Lung (tissue), 11 donors: ENCODE measurements at regions not wholly inside any gene's neighbourhood (a gene's known extent, or its start where the extent isn't known, plus 50 kb on each side); places are given as distances from the start of the nearest gene placed in this dataset.

Experiments
- ATAC-seq: fragments of 200-7000 bp; cut with Tn5 transposase; one replicate; pipeline ENCODE4 v1.9.1; 2020; ENCODE audit warnings: moderate number of reproducible peaks; ENCODE audit not compliant: insufficient read depth, low FRiP score
- DNase-seq, 3 donors: peaks; one replicate each; pipeline ENCODE4 v3.0.0-alpha.2; 2013 to 2017
- H3K27ac ChIP-seq, 2 donors: one replicate each; pipeline ENCODE4 v1.5.1; 2013; ENCODE audit warnings: mild to moderate bottlenecking in 2 of 2, moderate library complexity in 2 of 2, control low read depth in 1 of 2, inconsistent platforms in 1 of 2, low read depth in 1 of 2, low read length in 1 of 2
- H3K27me3 ChIP-seq, 3 donors: one replicate each; pipeline ENCODE4 v1.5.1; 2013; ENCODE audit warnings: low read length in 2 of 3; ENCODE audit not compliant: control insufficient read depth in 3 of 3, insufficient read depth in 3 of 3
- H3K36me3 ChIP-seq, 4 donors: one replicate each; pipeline ENCODE4 v1.5.1; 2013; ENCODE audit warnings: low read length in 4 of 4, mild to moderate bottlenecking in 1 of 4, moderate library complexity in 1 of 4; ENCODE audit not compliant: control insufficient read depth in 4 of 4, insufficient read depth in 4 of 4
- H3K4me1 ChIP-seq, 5 donors: one replicate each; pipeline ENCODE4 v1.5.1; 2013; ENCODE audit warnings: low read length in 5 of 5, mild to moderate bottlenecking in 2 of 5, moderate library complexity in 1 of 5; ENCODE audit not compliant: control insufficient read depth in 5 of 5, insufficient read depth in 5 of 5
- H3K4me3 ChIP-seq: one replicate; pipeline ENCODE4 v1.5.1; 2013; ENCODE audit warnings: mild to moderate bottlenecking, control low read depth, moderate library complexity
- H3K9ac ChIP-seq, 2 donors: one replicate each; pipeline ENCODE4 v1.5.1; 2013; ENCODE audit warnings: low read length in 2 of 2, control low read depth in 1 of 2; ENCODE audit not compliant: insufficient read depth in 1 of 2
- H3K9me3 ChIP-seq, 4 donors: one replicate each; pipeline ENCODE4 v1.5.1; 2013; ENCODE audit warnings: low read length in 3 of 4, mild to moderate bottlenecking in 1 of 4, moderate library complexity in 1 of 4; ENCODE audit not compliant: control insufficient read depth in 4 of 4, insufficient read depth in 3 of 4
- WGBS, 2 donors: extraction: QIAGEN DNeasy Blood & Tissue Kit; methylation state at CpG; one replicate each; pipeline ENCODE4 v1.1.7; 2013; 5-methylcytosine and 5-hydroxymethylcytosine counted together
- TF ChIP-seq, protein P1 (sequence below): IDR thresholded peaks from 2 replicates; pipeline ENCODE4 v1.5.1; 2012; ENCODE audit warnings: mild to moderate bottlenecking; ENCODE audit errors: control extremely low read depth, extremely low read depth
- donor health status: control.
- donor health status: control.
- donor health status: Bipolar disorder and iron deficiency.
- donor health status: healthy.
- donor health status: DM: yes; HTN: yes; CAD: no.

DNA sequence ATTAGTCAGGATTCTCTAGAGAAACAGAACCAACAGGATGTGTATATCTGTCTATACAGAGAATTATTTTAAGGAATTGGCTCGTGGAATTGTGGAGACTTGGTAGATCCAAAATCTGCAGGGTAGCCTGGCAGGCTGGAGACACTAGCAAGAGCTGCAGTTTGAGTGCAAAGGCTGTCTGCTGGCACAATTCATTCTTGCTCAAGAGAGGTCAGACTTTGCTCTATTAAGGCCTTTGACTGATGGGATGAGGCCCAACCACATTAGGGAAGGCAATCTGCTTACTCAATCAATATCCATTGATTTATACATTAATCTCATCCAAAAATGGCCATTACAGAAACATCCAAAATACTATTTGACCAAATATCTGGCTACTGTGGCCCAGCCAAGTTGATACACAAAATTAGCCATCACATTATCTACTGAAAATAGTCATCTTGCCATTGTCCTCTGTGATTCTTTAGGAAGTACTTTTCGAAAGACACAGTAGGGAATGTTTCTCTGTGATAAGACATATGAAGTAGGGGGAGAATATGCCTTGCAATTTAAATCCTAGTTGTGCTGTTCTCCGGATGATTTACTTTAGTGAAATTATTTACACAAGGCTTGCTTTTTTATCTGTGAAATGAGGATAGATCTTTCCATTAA, 873.8 kb downstream of the ROBO2 start:
- no peaks in the 10 kb centered on the region for H3K4me1 ChIP-seq
- WGBS, 2 donors, result 75 to 90% methylated on average over 3 of the region's 3 CpGs

DNA sequence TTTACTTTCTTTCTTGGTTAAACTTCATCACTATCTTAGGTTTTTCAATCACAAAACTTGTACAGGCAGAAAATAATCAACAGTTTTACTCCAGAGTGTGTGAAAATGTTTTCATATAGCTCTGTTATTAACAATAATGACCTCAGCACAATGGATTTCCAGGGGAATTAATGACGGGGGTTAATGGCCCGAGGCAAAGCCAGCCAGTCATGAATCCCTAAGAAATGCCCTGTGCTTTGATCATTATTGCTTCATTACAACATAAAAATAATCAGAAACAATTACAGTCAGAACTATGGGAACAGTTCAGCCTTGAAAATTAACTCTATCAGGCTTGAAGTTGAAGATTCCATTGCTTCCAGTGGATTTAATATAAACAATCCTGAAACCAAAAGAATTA, 875.4 kb downstream of the ROBO2 start:
- DNase-seq (no peak), ATAC-seq (no peak)
- H3K4me3 ChIP-seq, result no peak overlapping the region
- H3K4me1 ChIP-seq, result no peaks in the 10 kb centered on the region
- no peak overlapping the region for H3K9ac ChIP-seq
- H3K36me3 ChIP-seq, result no peaks in the 10 kb centered on the region
- WGBS, 2 donors, result 81 to 84% methylated on average over 2 of the region's 2 CpGs
- H3K27me3 ChIP-seq, result no peaks in the 10 kb centered on the region
- no peak overlapping the region for H3K27ac ChIP-seq
- TF ChIP-seq, protein P1, sequence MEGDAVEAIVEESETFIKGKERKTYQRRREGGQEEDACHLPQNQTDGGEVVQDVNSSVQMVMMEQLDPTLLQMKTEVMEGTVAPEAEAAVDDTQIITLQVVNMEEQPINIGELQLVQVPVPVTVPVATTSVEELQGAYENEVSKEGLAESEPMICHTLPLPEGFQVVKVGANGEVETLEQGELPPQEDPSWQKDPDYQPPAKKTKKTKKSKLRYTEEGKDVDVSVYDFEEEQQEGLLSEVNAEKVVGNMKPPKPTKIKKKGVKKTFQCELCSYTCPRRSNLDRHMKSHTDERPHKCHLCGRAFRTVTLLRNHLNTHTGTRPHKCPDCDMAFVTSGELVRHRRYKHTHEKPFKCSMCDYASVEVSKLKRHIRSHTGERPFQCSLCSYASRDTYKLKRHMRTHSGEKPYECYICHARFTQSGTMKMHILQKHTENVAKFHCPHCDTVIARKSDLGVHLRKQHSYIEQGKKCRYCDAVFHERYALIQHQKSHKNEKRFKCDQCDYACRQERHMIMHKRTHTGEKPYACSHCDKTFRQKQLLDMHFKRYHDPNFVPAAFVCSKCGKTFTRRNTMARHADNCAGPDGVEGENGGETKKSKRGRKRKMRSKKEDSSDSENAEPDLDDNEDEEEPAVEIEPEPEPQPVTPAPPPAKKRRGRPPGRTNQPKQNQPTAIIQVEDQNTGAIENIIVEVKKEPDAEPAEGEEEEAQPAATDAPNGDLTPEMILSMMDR, result no peak
- peaks cover 0 to 6% (median 0%) of the 10 kb centered on the region in 4 donors for H3K9me3 ChIP-seq

More for the DNA sequence above, 873.8 kb downstream of the ROBO2 start:
- H3K27ac ChIP-seq, result no peak overlapping the region
- no peak overlapping the region for H3K4me3 ChIP-seq
- DNase-seq (no peak), ATAC-seq (no peak)
- TF ChIP-seq, protein P1, result no peak
- H3K9ac ChIP-seq, result no peak overlapping the region
- H3K27me3 ChIP-seq, result no peaks in the 10 kb centered on the region
- no peaks in the 10 kb centered on the region for H3K36me3 ChIP-seq
- no peaks in the 10 kb centered on the region for H3K9me3 ChIP-seq

DNA sequence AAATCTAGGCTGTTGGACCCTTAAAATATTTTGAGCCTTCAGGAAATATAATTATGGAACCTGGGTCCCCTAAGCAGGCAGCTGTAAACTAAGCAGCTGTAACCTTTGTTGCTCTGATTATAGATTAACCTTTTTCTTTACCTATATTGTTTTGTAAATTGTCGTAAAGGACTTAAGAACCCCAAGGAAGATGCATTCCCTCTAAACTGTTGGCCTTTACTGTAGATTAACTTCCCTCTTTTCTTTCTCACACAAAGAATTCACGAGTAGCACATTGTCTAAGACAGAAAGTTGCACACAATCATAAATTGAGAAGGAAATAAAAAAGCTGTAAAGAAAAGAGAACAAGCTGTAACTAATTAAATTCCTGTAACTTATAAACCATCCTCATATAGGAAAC, 877.3 kb downstream of the ROBO2 start:
- Histone ChIP-seq H3K4me3 (no peak overlapping the region), H3K9me3 (peaks cover 0 to 6% (median 2%) of the 10 kb centered on the region in 4 donors), H3K27ac (no peak overlapping the region), H3K36me3 (no peaks in the 10 kb centered on the region), H3K9ac (no peak overlapping the region), H3K4me1 (no peaks in the 10 kb centered on the region), H3K27me3 (no peaks in the 10 kb centered on the region)
- ATAC-seq, result no peak
- no peak for DNase-seq
- WGBS, 2 donors, result 71 to 78% methylated on average over 2 of the region's 2 CpGs
- TF ChIP-seq, protein P1, result no peak

DNA sequence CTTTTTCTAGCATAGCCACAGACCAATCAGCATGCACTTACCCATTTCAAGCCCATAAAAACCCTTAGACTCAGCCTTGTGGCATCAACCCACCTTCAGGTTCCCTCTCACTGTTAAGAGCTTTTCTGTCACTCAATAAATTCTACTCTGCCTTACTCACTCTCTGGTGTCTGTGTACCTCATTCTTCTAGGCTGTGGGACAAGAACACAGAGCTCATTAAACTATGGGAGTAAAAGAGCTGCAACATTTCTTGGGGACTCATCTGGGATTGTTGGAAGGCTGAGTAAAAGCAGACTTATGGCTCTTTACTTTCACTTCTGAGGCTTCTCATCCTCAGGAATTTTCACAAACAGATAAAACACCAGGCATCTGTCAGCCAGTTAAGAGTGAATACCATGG, 879.3 kb downstream of the ROBO2 start:
- no peak overlapping the region for H3K27ac ChIP-seq
- H3K9me3 ChIP-seq, result peaks cover 0 to 6% (median 2%) of the 10 kb centered on the region in 4 donors
- no peak for ATAC-seq
- no peak for DNase-seq
- no peak overlapping the region for H3K4me3 ChIP-seq
- H3K36me3 ChIP-seq, result no peaks in the 10 kb centered on the region
- no peaks in the 10 kb centered on the region for H3K4me1 ChIP-seq
- no peaks in the 10 kb centered on the region for H3K27me3 ChIP-seq
- H3K9ac ChIP-seq, result no peak overlapping the region
- TF ChIP-seq, protein P1, result no peak
